ENCODE measurements at regions not wholly inside any gene's neighbourhood (a gene's known extent, or its start where the extent isn't known, plus 50 kb on each side); places are given as distances from the start of the nearest gene placed in this dataset.
"Not testable (repeated sequence)": the region's sequence is repeated elsewhere in the genome, so short reads cannot be mapped to it uniquely, and the experiment has no call there.

DNA sequence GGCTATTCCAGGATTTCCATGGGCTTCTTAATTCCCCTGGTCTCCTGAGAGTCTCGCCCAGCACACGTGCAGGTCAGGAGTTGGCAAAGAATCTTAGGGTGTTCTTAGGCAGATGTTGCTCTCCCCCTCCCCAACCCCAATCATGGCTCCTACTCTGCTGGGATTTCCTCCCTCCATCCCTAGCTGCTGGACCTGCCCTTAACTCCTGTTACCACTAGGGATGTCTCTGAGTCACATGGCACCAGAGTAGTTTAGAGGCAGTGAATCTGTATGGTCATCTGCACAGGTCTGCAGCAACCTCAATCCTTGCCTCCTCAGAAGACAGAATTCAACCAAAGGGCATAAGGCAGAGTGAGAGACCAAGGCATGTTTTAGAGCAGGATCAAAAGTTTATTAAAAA, 51.8 kb upstream of the CHST3 start:
- no peaks in the 10 kb centered on the region for H3K4me1 ChIP-seq
- H3K36me3 ChIP-seq, result no peaks in the 10 kb centered on the region
- no peaks in the 10 kb centered on the region for H3K27me3 ChIP-seq
- no peaks in the 10 kb centered on the region for H3K9me3 ChIP-seq (replicated peaks)
- no peak overlapping the region for H3K27ac ChIP-seq
- no peak overlapping the region for H3K4me3 ChIP-seq
- no peak for DNase-seq

DNA sequence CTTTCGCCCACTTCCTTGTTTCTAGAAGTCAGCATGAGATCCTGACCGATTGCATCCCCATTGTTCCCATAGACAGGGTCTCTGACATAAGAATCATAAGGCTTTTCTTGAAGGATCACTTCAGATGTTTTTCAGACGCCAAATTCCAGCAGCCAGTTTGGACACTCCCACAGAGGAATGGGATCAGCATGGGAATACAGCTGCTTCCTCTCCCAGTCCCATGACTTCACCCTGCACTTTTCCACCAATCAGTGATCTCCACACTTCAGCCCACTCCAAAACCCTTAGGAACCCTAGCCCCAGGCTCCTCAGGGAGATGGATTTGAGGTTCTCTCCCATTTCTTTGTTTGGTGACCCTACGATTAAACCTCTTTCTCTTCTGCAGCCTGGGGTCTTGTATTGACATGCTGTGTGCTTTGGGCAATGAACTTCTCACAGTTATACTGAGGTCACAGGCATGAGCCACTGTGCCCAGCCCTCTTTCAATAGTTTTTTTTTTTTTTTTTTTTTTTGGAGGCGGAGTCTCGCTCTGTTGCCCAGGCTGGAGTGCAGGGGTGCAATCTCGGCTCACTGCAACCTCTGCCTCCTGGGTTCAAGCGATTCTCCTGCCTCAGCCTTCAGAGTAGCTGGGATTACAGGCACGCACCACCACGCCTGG, 52.8 kb upstream of the CHST3 start:
- no peaks in the 10 kb centered on the region for H3K4me1 ChIP-seq
- no peak overlapping the region for H3K4me3 ChIP-seq
- no peaks in the 10 kb centered on the region for H3K36me3 ChIP-seq
- no peaks in the 10 kb centered on the region for H3K27me3 ChIP-seq
- no peak overlapping the region for H3K27ac ChIP-seq
- DNase-seq, result peak; percentile 51 to 73
- no peaks in the 10 kb centered on the region for H3K9me3 ChIP-seq (replicated peaks)

GRCh38 chr10:71909399-71910083, 54.7 kb upstream of the CHST3 start:
- Histone ChIP-seq H3K27ac (no peak overlapping the region), H3K36me3 (no peaks in the 10 kb centered on the region), H3K4me1 (no peaks in the 10 kb centered on the region), H3K4me3 (no peak overlapping the region), H3K9me3 (replicated peaks) (no peaks in the 10 kb centered on the region), H3K27me3 (no peaks in the 10 kb centered on the region)
- no peak for DNase-seq

GRCh38 chr10:71908998-71909397, 55.2 kb upstream of the CHST3 start:
- H3K4me3 ChIP-seq, result no peak overlapping the region
- DNase-seq, result no peak
- no peaks in the 10 kb centered on the region for H3K4me1 ChIP-seq
- no peaks in the 10 kb centered on the region for H3K36me3 ChIP-seq
- H3K27me3 ChIP-seq, result no peaks in the 10 kb centered on the region
- H3K27ac ChIP-seq, result no peak overlapping the region
- no peaks in the 10 kb centered on the region for H3K9me3 ChIP-seq (replicated peaks)

DNA sequence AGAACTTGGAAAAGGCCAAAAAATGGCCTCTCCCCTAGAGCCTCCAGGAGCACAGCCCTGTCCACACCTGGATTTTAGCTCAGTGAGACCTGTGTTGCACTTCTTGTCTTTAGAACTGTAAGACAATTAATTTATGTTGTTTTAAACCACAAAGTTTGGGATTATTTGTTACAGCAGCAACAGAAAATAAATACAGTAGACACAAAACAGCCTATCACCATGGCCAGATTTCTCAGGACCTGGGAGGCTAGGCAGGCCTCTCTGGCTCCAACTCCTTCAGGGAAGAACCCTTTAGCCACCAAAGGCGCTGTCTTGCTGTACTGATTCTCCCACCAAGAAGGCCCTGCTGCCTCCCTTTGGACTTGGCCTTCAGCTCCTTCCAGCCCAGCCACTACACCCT, 54.1 kb upstream of the PSAP start:
- DNase-seq, result no peak
- no peaks in the 10 kb centered on the region for H3K36me3 ChIP-seq
- no peak overlapping the region for H3K4me3 ChIP-seq
- H3K27me3 ChIP-seq, result no peaks in the 10 kb centered on the region
- H3K4me1 ChIP-seq, result no peaks in the 10 kb centered on the region
- H3K27ac ChIP-seq, result no peak overlapping the region
- H3K9me3 ChIP-seq (replicated peaks), result no peaks in the 10 kb centered on the region

- not testable (repeated sequence) for DNase-seq; H3K9me3 ChIP-seq (replicated peaks); H3K36me3 ChIP-seq; H3K27ac ChIP-seq; H3K27me3 ChIP-seq; H3K4me1 ChIP-seq; H3K4me3 ChIP-seq
Measured at GRCh38 chr10:71903636-71904250, 52.7 kb upstream of the PSAP start.

DNA sequence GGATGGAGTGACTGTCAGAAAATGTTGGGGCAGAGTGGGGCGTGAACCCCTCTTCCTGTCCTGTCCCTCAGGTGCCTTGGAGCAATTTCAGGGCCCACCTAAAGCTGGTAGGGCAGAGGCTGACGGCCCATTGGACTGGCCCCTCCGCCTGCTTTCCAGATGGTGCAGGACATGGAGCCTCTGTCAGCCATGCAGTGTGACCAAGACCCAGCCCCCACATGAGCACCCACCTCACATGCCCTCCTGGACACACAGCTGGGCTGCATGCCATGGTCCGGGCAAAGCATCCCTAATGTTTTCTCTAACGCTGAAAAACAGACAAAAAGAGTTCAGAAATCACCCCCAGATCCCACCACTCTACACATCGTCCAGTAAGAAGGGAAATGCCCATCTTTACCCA, 51.3 kb upstream of the PSAP start:
- H3K4me3 ChIP-seq, result no peak overlapping the region
- no peaks in the 10 kb centered on the region for H3K4me1 ChIP-seq
- DNase-seq, result no peak
- H3K27me3 ChIP-seq, result no peaks in the 10 kb centered on the region
- H3K36me3 ChIP-seq, result no peaks in the 10 kb centered on the region
- no peaks in the 10 kb centered on the region for H3K9me3 ChIP-seq (replicated peaks)
- no peak overlapping the region for H3K27ac ChIP-seq

All from SJCRH30 (cell line).